Astrocyte (in vitro differentiated cells and primary cell): ENCODE measurements at regions not wholly inside any gene's neighbourhood (a gene's known extent, or its start where the extent isn't known, plus 50 kb on each side); places are given as distances from the start of the nearest gene placed in this dataset.
"Not testable (repeated sequence)": the region's sequence is repeated elsewhere in the genome, so short reads cannot be mapped to it uniquely, and the experiment has no call there.

ENCODE experiments used
- DNase-seq: peaks from one replicate; pipeline ENCODE4 v3.0.0-alpha.2; 2010; ENCODE audit warnings: low read depth
- FAIRE-seq: peaks from 2 replicates; lab custom pipeline; 2011; peaks lifted over from hg19 to GRCh38; lab: Jason Lieb, UNC
- H2AFZ ChIP-seq: 2 replicates; pipeline ENCODE4 v1.6.0; 2012; ENCODE audit warnings: low read depth, low read length, inconsistent platforms
- H3K27ac ChIP-seq: 2 replicates; pipeline ENCODE4 v1.5.1; 2011; ENCODE audit warnings: low read depth, low read length, inconsistent platforms
- H3K27me3 ChIP-seq: 2 replicates; pipeline ENCODE4 v1.6.0; 2011; ENCODE audit warnings: low read length, inconsistent platforms; ENCODE audit not compliant: insufficient read depth
- H3K36me3 ChIP-seq: 2 replicates; pipeline ENCODE4 v1.5.1; 2011; ENCODE audit warnings: low read length, inconsistent platforms; ENCODE audit not compliant: insufficient read depth
- H3K4me1 ChIP-seq: 2 replicates; pipeline ENCODE4 v1.5.1; 2011; ENCODE audit warnings: low read length, inconsistent platforms; ENCODE audit not compliant: insufficient read depth
- H3K4me2 ChIP-seq: 2 replicates; pipeline ENCODE4 v1.6.0; 2012; ENCODE audit warnings: low read length, inconsistent platforms
- H3K4me3 ChIP-seq: 2 replicates; pipeline ENCODE4 v1.5.1; 2011; ENCODE audit warnings: low read depth, mild to moderate bottlenecking, low read length, inconsistent platforms; ENCODE audit not compliant: insufficient read depth
- H3K79me2 ChIP-seq: 2 replicates; pipeline ENCODE4 v1.6.0; 2012; ENCODE audit warnings: mild to moderate bottlenecking, low read length, inconsistent platforms; ENCODE audit not compliant: insufficient read depth
- H3K9ac ChIP-seq: 2 replicates; pipeline ENCODE4 v1.6.0; 2012; ENCODE audit warnings: mild to moderate bottlenecking, low read length, inconsistent platforms
- H3K9me3 ChIP-seq: 2 replicates; pipeline ENCODE4 v1.5.1; 2012; ENCODE audit warnings: low read depth, mild to moderate bottlenecking, low read length, inconsistent platforms; ENCODE audit not compliant: insufficient read depth
- H4K20me1 ChIP-seq: 2 replicates; pipeline ENCODE4 v1.6.0; 2012; ENCODE audit warnings: low read length, inconsistent platforms; ENCODE audit not compliant: insufficient read depth
- H3K27ac Mint-ChIP-seq: one replicate; pipeline ENCODE4 v1.8.0; 2021; ENCODE audit warnings: mild to moderate bottlenecking, mixed read lengths; ENCODE audit not compliant: unreplicated experiment
- H3K27me3 Mint-ChIP-seq: one replicate; pipeline ENCODE4 v1.8.0; 2021; ENCODE audit warnings: low read depth, mixed read lengths; ENCODE audit not compliant: unreplicated experiment
- H3K36me3 Mint-ChIP-seq: one replicate; pipeline ENCODE4 v1.8.0; 2021; ENCODE audit warnings: low read depth, mixed read lengths; ENCODE audit not compliant: unreplicated experiment
- H3K4me1 Mint-ChIP-seq: one replicate; pipeline ENCODE4 v1.8.0; 2021; ENCODE audit warnings: low read depth, mixed read lengths; ENCODE audit not compliant: unreplicated experiment
- H3K4me3 Mint-ChIP-seq: one replicate; pipeline ENCODE4 v1.8.0; 2021; ENCODE audit warnings: mild to moderate bottlenecking, moderate library complexity, mixed read lengths; ENCODE audit not compliant: unreplicated experiment
- H3K9me3 Mint-ChIP-seq: one replicate; pipeline ENCODE4 v1.8.0; 2021; ENCODE audit warnings: mild to moderate bottlenecking, mixed read lengths; ENCODE audit not compliant: unreplicated experiment
- EZH2 ChIP-seq: IDR thresholded peaks from 2 replicates; pipeline ENCODE4 v1.6.1; 2012; ENCODE audit warnings: mild to moderate bottlenecking, low read length, inconsistent platforms; ENCODE audit not compliant: insufficient read depth
- TF ChIP-seq, protein P1 (sequence below): IDR thresholded peaks from 2 replicates; pipeline ENCODE4 v1.5.1; 2011; ENCODE audit warnings: low read depth, mild to moderate bottlenecking, inconsistent platforms, low read length, moderate library complexity; ENCODE audit not compliant: insufficient read depth

- FAIRE-seq: no peak
- Mint-ChIP-seq H3K4me1 (no peaks in the 10 kb centered on the region), H3K27ac (no peak overlapping the region), H3K36me3 (peaks cover 2% of the 10 kb centered on the region), H3K9me3 (peaks cover 5% of the 10 kb centered on the region), H3K27me3 (no peaks in the 10 kb centered on the region), H3K4me3 (no peak overlapping the region)
- Histone ChIP-seq H3K4me2 (no peak overlapping the region), H3K27ac (no peak overlapping the region), H2AFZ (no peak overlapping the region), H3K27me3 (no peaks in the 10 kb centered on the region), H4K20me1 (no peaks in the 10 kb centered on the region), H3K9me3 (no peaks in the 10 kb centered on the region), H3K4me3 (no peak overlapping the region), H3K4me1 (no peaks in the 10 kb centered on the region), H3K9ac (no peak overlapping the region), H3K36me3 (no peaks in the 10 kb centered on the region), H3K79me2 (no peaks in the 10 kb centered on the region)
- DNase-seq: no peak
- TF ChIP-seq, protein P1, sequence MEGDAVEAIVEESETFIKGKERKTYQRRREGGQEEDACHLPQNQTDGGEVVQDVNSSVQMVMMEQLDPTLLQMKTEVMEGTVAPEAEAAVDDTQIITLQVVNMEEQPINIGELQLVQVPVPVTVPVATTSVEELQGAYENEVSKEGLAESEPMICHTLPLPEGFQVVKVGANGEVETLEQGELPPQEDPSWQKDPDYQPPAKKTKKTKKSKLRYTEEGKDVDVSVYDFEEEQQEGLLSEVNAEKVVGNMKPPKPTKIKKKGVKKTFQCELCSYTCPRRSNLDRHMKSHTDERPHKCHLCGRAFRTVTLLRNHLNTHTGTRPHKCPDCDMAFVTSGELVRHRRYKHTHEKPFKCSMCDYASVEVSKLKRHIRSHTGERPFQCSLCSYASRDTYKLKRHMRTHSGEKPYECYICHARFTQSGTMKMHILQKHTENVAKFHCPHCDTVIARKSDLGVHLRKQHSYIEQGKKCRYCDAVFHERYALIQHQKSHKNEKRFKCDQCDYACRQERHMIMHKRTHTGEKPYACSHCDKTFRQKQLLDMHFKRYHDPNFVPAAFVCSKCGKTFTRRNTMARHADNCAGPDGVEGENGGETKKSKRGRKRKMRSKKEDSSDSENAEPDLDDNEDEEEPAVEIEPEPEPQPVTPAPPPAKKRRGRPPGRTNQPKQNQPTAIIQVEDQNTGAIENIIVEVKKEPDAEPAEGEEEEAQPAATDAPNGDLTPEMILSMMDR: no peak
- TF ChIP-seq EZH2: no peak
Observed at GRCh38 chr3:106071306-106071705, 202.5 kb upstream of the CBLB start.

GRCh38 chr3:106072596-106072995 lies 203.8 kb upstream of the CBLB start:
- H3K27ac ChIP-seq, H3K9ac ChIP-seq, H3K4me2 ChIP-seq, H3K27me3 Mint-ChIP-seq, FAIRE-seq, H3K4me3 ChIP-seq, H3K9me3 Mint-ChIP-seq, H3K36me3 ChIP-seq, H3K4me1 ChIP-seq, H3K79me2 ChIP-seq, H2AFZ ChIP-seq, H3K4me3 Mint-ChIP-seq, H3K9me3 ChIP-seq, H3K36me3 Mint-ChIP-seq, H3K4me1 Mint-ChIP-seq, H4K20me1 ChIP-seq, H3K27ac Mint-ChIP-seq, DNase-seq, H3K27me3 ChIP-seq: not testable (repeated sequence)

DNA sequence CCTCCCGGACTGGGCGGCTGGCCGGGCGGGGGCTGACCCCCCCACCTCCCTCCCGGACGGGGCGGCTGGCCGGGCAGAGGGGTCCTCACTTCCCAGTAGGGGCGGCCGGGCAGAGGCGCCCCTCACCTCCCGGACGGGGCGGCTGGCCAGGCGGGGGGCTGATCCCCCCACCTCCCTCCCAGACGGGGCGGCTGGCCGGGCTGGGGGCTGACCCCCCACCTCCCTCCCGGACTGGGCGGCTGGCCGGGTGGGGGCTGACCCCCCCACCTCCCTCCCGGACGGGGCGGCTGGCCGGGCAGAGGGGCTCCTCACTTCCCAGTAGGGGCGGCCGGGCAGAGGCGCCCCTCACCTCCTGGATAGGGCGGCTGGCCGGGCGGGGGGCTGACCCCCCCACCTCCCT lies 205.0 kb upstream of the CBLB start:
- H3K27me3 ChIP-seq, H3K27ac Mint-ChIP-seq, H3K4me2 ChIP-seq, FAIRE-seq, H4K20me1 ChIP-seq, H3K9ac ChIP-seq, H3K27me3 Mint-ChIP-seq, H3K4me3 Mint-ChIP-seq, H3K79me2 ChIP-seq, DNase-seq, H3K9me3 ChIP-seq, H3K9me3 Mint-ChIP-seq, H2AFZ ChIP-seq, H3K27ac ChIP-seq, H3K4me1 ChIP-seq, H3K4me1 Mint-ChIP-seq, H3K4me3 ChIP-seq, H3K36me3 Mint-ChIP-seq, H3K36me3 ChIP-seq: not testable (repeated sequence)

- not testable (repeated sequence) for H3K36me3 ChIP-seq, DNase-seq, H3K4me2 ChIP-seq, H2AFZ ChIP-seq, H3K4me3 ChIP-seq, FAIRE-seq, H3K27ac Mint-ChIP-seq, H3K4me1 Mint-ChIP-seq, H3K9me3 Mint-ChIP-seq, H4K20me1 ChIP-seq, H3K27me3 ChIP-seq, H3K4me3 Mint-ChIP-seq, H3K27ac ChIP-seq, H3K79me2 ChIP-seq, H3K36me3 Mint-ChIP-seq, H3K27me3 Mint-ChIP-seq, H3K9me3 ChIP-seq, H3K9ac ChIP-seq, H3K4me1 ChIP-seq
Observed at GRCh38 chr3:106075731-106076130, 206.9 kb upstream of the CBLB start.
